ENCODE measurements at regions not wholly inside any gene's neighbourhood (a gene's known extent, or its start where the extent isn't known, plus 50 kb on each side); places are given as distances from the start of the nearest gene placed in this dataset.

GRCh38 chr7:41331194-41331593, 371.7 kb downstream of the INHBA start:
- H4K20me1 ChIP-seq (ENCODE audit: insufficient read depth, low read length): no peaks in the 10 kb centered on the region
- H3K9me2 ChIP-seq (ENCODE audit: insufficient read depth, low read length): no peaks in the 10 kb centered on the region
- no peak for DNase-seq (ENCODE audit: low spot score)
- no TSS peak for BruUV-seq (replicated peaks)
- no peak overlapping the region for H3K4me2 ChIP-seq (ENCODE audit: low read length)
- intact Hi-C loops (cut with micrococcal nuclease; ENCODE audit: unreplicated experiment): loop anchor here (10.0 kb wide), 1 partner anchor 56 kb away; no protein-coding TSS in a partner anchor
- H3K27ac ChIP-seq (ENCODE audit: low read depth, low read length, poor library complexity, severe bottlenecking): no peak overlapping the region
- no peak overlapping the region for H3K4me3 ChIP-seq (ENCODE audit: low read depth, low read length, poor library complexity, severe bottlenecking)
- H3K79me2 ChIP-seq (ENCODE audit: insufficient read depth, low read depth, low read length): no peaks in the 10 kb centered on the region
- H3K36me3 ChIP-seq (ENCODE audit: insufficient read depth, low read length): no peaks in the 10 kb centered on the region
- TF ChIP-seq CTCF (conservative IDR thresholded peaks at IDR 0.05; ENCODE audit: low read length): no peak
- no peak for TF ChIP-seq EZH2phosphoT487 (IDR thresholded peaks at IDR 0.05; ENCODE audit: borderline replicate concordance, low read depth, low read length)
- H2AFZ ChIP-seq (ENCODE audit: low read length): no peak overlapping the region
- no peaks in the 10 kb centered on the region for H3K9me3 ChIP-seq (ENCODE audit: low read length)
- H3K4me1 ChIP-seq (ENCODE audit: insufficient read depth, low read length, poor library complexity, severe bottlenecking): no peaks in the 10 kb centered on the region
- POLR2A ChIA-PET: no interaction called here
- CTCF ChIA-PET (ENCODE audit: unreplicated experiment): no interaction called here

GRCh38 chr7:41328544-41328943, 374.3 kb downstream of the INHBA start:
- no TSS peak for BruUV-seq (replicated peaks)
- H3K27ac ChIP-seq (ENCODE audit: low read depth, low read length, poor library complexity, severe bottlenecking): no peak overlapping the region
- no peak overlapping the region for H3K4me2 ChIP-seq (ENCODE audit: low read length)
- H3K4me1 ChIP-seq (ENCODE audit: insufficient read depth, low read length, poor library complexity, severe bottlenecking): no peaks in the 10 kb centered on the region
- no peaks in the 10 kb centered on the region for H3K9me2 ChIP-seq (ENCODE audit: insufficient read depth, low read length)
- no peaks in the 10 kb centered on the region for H4K20me1 ChIP-seq (ENCODE audit: insufficient read depth, low read length)
- intact Hi-C loops (cut with micrococcal nuclease; ENCODE audit: unreplicated experiment): no loop called here
- H3K36me3 ChIP-seq (ENCODE audit: insufficient read depth, low read length): no peaks in the 10 kb centered on the region
- no peak overlapping the region for H3K4me3 ChIP-seq (ENCODE audit: low read depth, low read length, poor library complexity, severe bottlenecking)
- H2AFZ ChIP-seq (ENCODE audit: low read length): no peak overlapping the region
- ChIA-PET POLR2A (interaction anchor here (0.7 kb wide), 1 partner anchor 81 kb away, joined by 4 read pairs; no protein-coding TSS in a partner anchor), CTCF (ENCODE audit: unreplicated experiment) (no interaction called here)
- no peaks in the 10 kb centered on the region for H3K79me2 ChIP-seq (ENCODE audit: insufficient read depth, low read depth, low read length)
- H3K9me3 ChIP-seq (ENCODE audit: low read length): no peaks in the 10 kb centered on the region
- no peak for DNase-seq (ENCODE audit: low spot score)
- TF ChIP-seq EZH2phosphoT487 (IDR thresholded peaks at IDR 0.05; ENCODE audit: borderline replicate concordance, low read depth, low read length) (no peak), CTCF (conservative IDR thresholded peaks at IDR 0.05; ENCODE audit: low read length) (no peak)

- no peak for DNase-seq (ENCODE audit: low spot score)
- TF ChIP-seq EZH2phosphoT487 (IDR thresholded peaks at IDR 0.05; ENCODE audit: borderline replicate concordance, low read depth, low read length) (no peak), CTCF (conservative IDR thresholded peaks at IDR 0.05; ENCODE audit: low read length) (no peak)
- H3K9me2 ChIP-seq (ENCODE audit: insufficient read depth, low read length): no peaks in the 10 kb centered on the region
- no peak overlapping the region for H3K4me3 ChIP-seq (ENCODE audit: low read depth, low read length, poor library complexity, severe bottlenecking)
- intact Hi-C loops (cut with micrococcal nuclease; ENCODE audit: unreplicated experiment): no loop called here
- no peak overlapping the region for H3K27ac ChIP-seq (ENCODE audit: low read depth, low read length, poor library complexity, severe bottlenecking)
- H3K36me3 ChIP-seq (ENCODE audit: insufficient read depth, low read length): no peaks in the 10 kb centered on the region
- no TSS peak for BruUV-seq (replicated peaks)
- H3K4me2 ChIP-seq (ENCODE audit: low read length): no peak overlapping the region
- no peak overlapping the region for H2AFZ ChIP-seq (ENCODE audit: low read length)
- no peaks in the 10 kb centered on the region for H3K79me2 ChIP-seq (ENCODE audit: insufficient read depth, low read depth, low read length)
- H3K4me1 ChIP-seq (ENCODE audit: insufficient read depth, low read length, poor library complexity, severe bottlenecking): no peaks in the 10 kb centered on the region
- ChIA-PET POLR2A (no interaction called here), CTCF (ENCODE audit: unreplicated experiment) (interaction anchor here (0.5 kb wide), 1 partner anchor 9 kb away, joined by 3 read pairs; no protein-coding TSS in a partner anchor)
- H3K9me3 ChIP-seq (ENCODE audit: low read length): no peaks in the 10 kb centered on the region
- no peaks in the 10 kb centered on the region for H4K20me1 ChIP-seq (ENCODE audit: insufficient read depth, low read length)
Observed at GRCh38 chr7:41328131-41328530, 374.8 kb downstream of the INHBA start.
